Activated CD8-positive, alpha-beta memory T cell treated with anti-CD3 and anti-CD28 coated beads, Interleukin-2, amount 10 ng/mL, durations not matched to agents 7 days and 5 days (primary cell): ENCODE measurements at regions not wholly inside any gene's neighbourhood (a gene's known extent, or its start where the extent isn't known, plus 50 kb on each side); places are given as distances from the start of the nearest gene placed in this dataset.
"Not testable (repeated sequence)": the region's sequence is repeated elsewhere in the genome, so short reads cannot be mapped to it uniquely, and the experiment has no call there.

Source experiments
- ATAC-seq: fragments of 150-1000 bp; cut with Tn5 transposase; one replicate; pipeline ENCODE4 v1.10.0; 2021; ENCODE audit warnings: moderate library complexity
- CTCF ChIA-PET: fragments of 350-600 bp; sonication (Branson Sonifier 250); formaldehyde crosslinking; loops from one replicate; lab custom pipeline; 2021; ENCODE audit warnings: antibody characterized with exemption; lab: Charles Lee
- DNase-seq: peaks from one replicate; pipeline ENCODE4 v3.0.0-alpha.2; 2020
- H3K27ac Mint-ChIP-seq: one replicate; pipeline ENCODE4 v1.8.0; 2021; ENCODE audit warnings: mild to moderate bottlenecking, mixed read lengths
- H3K27me3 Mint-ChIP-seq: one replicate; pipeline ENCODE4 v1.8.0; 2021; ENCODE audit warnings: mixed read lengths
- H3K36me3 Mint-ChIP-seq: one replicate; pipeline ENCODE4 v1.8.0; 2021; ENCODE audit warnings: mild to moderate bottlenecking, mixed read lengths
- H3K4me1 Mint-ChIP-seq: one replicate; pipeline ENCODE4 v1.8.0; 2021; ENCODE audit warnings: mixed read lengths
- H3K4me3 Mint-ChIP-seq: one replicate; pipeline ENCODE4 v1.8.0; 2021; ENCODE audit warnings: mild to moderate bottlenecking, moderate library complexity, mixed read lengths
- H3K9me3 Mint-ChIP-seq: one replicate; pipeline ENCODE4 v1.8.0; 2022; ENCODE audit warnings: low read depth, mixed read lengths

DNA sequence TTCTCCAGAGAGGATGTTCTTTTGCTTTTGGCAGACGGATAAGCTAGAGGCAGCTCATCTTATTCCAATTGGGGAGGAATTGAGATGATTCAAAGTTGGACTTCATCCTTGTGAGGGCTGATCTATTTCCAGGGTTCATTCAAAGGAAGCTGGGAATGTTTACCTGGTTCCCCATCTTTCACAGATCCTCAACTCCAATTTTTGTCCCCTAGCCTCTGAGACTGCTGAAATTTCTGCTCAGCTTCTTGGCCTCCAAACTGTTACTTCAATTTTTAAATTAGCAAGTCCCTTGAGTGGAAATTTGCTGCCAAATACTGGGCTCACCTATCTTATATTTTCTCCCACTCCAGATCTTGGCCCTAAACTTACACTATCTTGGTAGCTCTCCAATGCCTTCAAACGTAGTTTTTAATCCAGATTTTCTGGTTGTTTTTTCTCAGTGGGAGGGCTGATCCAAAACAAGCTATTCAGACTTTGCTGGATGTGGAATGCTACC lies 93.9 kb upstream of the NEK6 start:
- Mint-ChIP-seq H3K4me3 (no peak overlapping the region), H3K27ac (no peak overlapping the region), H3K36me3 (no peaks in the 10 kb centered on the region), H3K9me3 (peaks cover 4% of the 10 kb centered on the region), H3K4me1 (no peaks in the 10 kb centered on the region), H3K27me3 (peaks cover 38% of the 10 kb centered on the region)
- CTCF ChIA-PET = interaction anchor here (1.7 kb wide), 1 partner anchor 36 kb away, joined by 4 read pairs; no protein-coding TSS in a partner anchor
- ATAC-seq (no peak), DNase-seq (no peak)

DNA sequence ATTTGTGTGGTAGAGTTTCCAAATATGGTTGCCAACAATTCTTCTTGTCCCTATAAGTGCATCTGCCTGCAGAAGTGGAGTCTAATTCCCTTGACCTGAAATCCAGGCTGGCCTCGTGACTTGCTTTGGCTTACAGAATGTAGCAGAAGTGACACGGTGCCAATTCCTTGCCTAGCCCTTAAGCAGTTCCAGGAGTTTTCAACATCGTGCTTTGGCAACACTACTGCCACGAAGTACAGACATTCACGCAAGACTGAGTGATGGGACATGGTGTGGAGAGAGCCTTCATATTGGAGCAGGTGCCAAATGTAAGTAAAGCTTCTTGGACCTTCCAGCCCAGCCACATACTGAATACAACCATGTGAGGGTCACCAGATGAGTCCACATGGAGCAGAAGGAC lies 92.9 kb upstream of the NEK6 start:
- ATAC-seq (no peak), DNase-seq (no peak)
- Mint-ChIP-seq H3K4me1 (no peaks in the 10 kb centered on the region), H3K27me3 (peaks cover 42% of the 10 kb centered on the region), H3K27ac (no peak overlapping the region), H3K9me3 (peaks cover 4% of the 10 kb centered on the region), H3K36me3 (no peaks in the 10 kb centered on the region), H3K4me3 (no peak overlapping the region)
- CTCF ChIA-PET = no interaction called here

GRCh38 chr9:124174433-124174832 lies 83.3 kb upstream of the NEK6 start:
- Mint-ChIP-seq H3K27me3 (peaks cover 18% of the 10 kb centered on the region), H3K4me1 (peaks cover 15% of the 10 kb centered on the region), H3K36me3 (peaks cover 1% of the 10 kb centered on the region), H3K9me3 (no peaks in the 10 kb centered on the region), H3K27ac (no peak overlapping the region), H3K4me3 (no peak overlapping the region)
- no peak for ATAC-seq
- DNase-seq = no peak
- CTCF ChIA-PET = no interaction called here

DNA sequence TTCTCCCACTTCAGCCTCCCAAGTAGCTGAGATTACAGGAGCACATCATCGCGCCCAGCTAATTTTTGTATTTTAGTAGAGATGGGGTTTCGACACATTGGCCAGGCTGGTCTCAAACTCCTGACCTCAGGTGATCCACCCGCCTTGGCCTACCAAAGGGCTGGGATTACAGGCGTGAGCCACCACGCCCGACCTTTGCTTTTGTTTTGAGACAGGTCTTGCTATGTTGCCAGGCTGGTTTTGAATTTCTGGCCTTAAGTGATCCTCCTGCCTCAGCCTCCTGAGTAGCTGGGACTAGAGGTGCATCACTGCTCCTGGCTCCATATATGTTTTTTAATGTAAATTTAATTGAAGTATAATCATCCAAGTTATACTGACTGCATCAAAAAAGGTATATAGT lies 80.2 kb upstream of the NEK6 start:
- H3K4me3 Mint-ChIP-seq, ATAC-seq, DNase-seq, H3K9me3 Mint-ChIP-seq, H3K4me1 Mint-ChIP-seq, CTCF ChIA-PET, H3K36me3 Mint-ChIP-seq, H3K27ac Mint-ChIP-seq: not testable (repeated sequence)
- peaks cover 16% of the 10 kb centered on the region for H3K27me3 Mint-ChIP-seq

GRCh38 chr9:124179196-124180071 lies 78.3 kb upstream of the NEK6 start:
- no peaks in the 10 kb centered on the region for H3K4me1 Mint-ChIP-seq
- H3K27me3 Mint-ChIP-seq = peaks cover 23% of the 10 kb centered on the region
- H3K9me3 Mint-ChIP-seq = no peaks in the 10 kb centered on the region
- H3K27ac Mint-ChIP-seq = no peak overlapping the region
- DNase-seq (no peak), ATAC-seq (no peak)
- no peaks in the 10 kb centered on the region for H3K36me3 Mint-ChIP-seq
- no peak overlapping the region for H3K4me3 Mint-ChIP-seq
- CTCF ChIA-PET = no interaction called here

DNA sequence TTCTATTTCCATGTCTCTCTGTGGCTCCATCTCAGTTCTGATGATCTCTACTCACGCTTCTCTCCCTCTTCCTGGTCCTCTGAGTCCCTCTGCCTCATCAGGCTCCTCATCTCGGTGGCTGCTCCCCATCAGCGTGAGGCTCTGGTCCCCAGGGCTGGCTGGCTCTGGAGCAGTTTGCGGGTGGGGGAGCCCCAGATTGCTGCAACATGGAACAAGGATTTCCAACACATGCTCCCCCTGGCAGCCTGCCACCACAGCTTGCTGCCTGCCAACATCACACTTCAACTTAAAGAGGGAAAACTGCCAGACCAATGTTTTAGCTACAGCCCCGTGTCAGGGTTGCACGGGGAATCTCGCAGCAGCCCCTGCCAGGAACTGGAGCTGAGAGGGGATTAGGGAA lies 77.2 kb upstream of the NEK6 start:
- no peak for ATAC-seq
- Mint-ChIP-seq H3K9me3 (no peaks in the 10 kb centered on the region), H3K27me3 (peaks cover 26% of the 10 kb centered on the region), H3K4me3 (no peak overlapping the region), H3K36me3 (no peaks in the 10 kb centered on the region), H3K27ac (no peak overlapping the region), H3K4me1 (no peaks in the 10 kb centered on the region)
- CTCF ChIA-PET = no interaction called here
- DNase-seq = no peak

DNA sequence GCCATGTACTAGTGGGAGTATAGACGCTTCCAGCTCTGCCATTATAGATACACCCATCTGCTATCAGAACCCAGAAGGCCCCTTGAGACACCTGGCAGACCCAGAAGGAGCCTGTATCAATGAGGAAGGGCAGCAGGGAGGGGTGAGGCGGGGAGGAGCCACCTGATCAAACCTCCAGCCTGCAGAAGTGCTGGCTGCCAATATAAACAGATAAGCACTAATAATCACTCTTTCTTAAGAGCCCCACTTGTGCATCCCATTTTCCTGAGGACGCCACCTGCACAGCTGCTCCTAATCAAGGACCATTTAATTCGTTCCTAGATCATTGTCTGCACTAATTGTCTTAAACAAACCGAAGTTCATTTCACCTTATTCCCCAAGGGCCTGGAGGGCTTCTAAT lies 75.0 kb upstream of the NEK6 start:
- ATAC-seq = no peak
- H3K4me1 Mint-ChIP-seq = no peaks in the 10 kb centered on the region
- CTCF ChIA-PET = interaction anchor here (1.2 kb wide), 1 partner anchor 10 kb away, joined by 3 read pairs; no protein-coding TSS in a partner anchor
- peaks cover 26% of the 10 kb centered on the region for H3K27me3 Mint-ChIP-seq
- DNase-seq = no peak
- no peaks in the 10 kb centered on the region for H3K36me3 Mint-ChIP-seq
- no peak overlapping the region for H3K4me3 Mint-ChIP-seq
- H3K9me3 Mint-ChIP-seq = no peaks in the 10 kb centered on the region
- no peak overlapping the region for H3K27ac Mint-ChIP-seq

DNA sequence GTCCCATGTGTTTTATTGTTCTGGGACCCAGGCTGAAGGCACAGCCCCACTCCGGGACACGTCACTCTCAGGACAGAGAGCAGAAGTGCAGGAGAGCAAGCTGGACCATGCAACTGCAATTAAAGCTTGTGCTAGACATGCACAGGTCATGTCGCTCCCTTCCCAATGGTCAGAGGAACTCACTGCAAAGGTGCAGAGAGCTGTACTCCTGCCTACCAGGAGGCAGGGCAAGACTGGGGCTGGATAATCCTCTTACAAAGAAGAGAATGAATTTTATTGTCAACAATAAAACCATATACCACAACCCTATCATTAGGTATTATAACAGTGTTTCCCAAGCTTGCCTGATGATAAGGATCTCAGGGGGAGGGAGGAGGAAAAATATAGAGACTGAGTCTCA lies 74.0 kb upstream of the NEK6 start:
- no peak overlapping the region for H3K4me3 Mint-ChIP-seq
- no peaks in the 10 kb centered on the region for H3K4me1 Mint-ChIP-seq
- H3K27me3 Mint-ChIP-seq = peaks cover 26% of the 10 kb centered on the region
- no peaks in the 10 kb centered on the region for H3K36me3 Mint-ChIP-seq
- H3K27ac Mint-ChIP-seq = no peak overlapping the region
- DNase-seq (no peak), ATAC-seq (no peak)
- CTCF ChIA-PET = interaction anchor here (0.6 to 1.2 kb wide), 4 partner anchors 11 to 582 kb away, joined by 3 read pairs; no protein-coding TSS in a partner anchor
- H3K9me3 Mint-ChIP-seq = no peaks in the 10 kb centered on the region

DNA sequence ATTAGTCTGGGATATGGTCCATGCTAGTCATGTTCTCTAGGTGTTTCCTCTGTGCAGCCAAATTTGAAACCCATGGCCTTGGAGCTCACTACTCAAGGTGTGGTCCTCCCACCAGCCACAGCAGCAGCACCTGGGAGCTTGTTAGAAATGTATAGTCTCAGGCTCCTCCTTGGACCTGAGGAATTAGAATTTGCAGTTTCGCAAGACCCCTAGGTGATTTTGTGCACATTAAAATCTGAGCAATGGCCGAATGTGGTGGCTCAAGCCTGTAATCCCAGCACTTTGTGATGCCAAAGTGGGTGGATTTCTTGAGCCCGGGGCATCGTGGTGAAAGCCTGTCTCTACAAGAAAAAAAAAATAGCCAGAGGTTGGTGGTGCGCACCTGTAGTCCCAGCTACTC lies 72.3 kb upstream of the NEK6 start:
- H3K4me3 Mint-ChIP-seq = no peak overlapping the region
- no peak for ATAC-seq
- H3K4me1 Mint-ChIP-seq = no peaks in the 10 kb centered on the region
- no peak for DNase-seq
- H3K9me3 Mint-ChIP-seq = no peaks in the 10 kb centered on the region
- H3K27me3 Mint-ChIP-seq = peaks cover 21% of the 10 kb centered on the region
- no peaks in the 10 kb centered on the region for H3K36me3 Mint-ChIP-seq
- CTCF ChIA-PET = interaction anchor here (1.4 to 1.9 kb wide), 2 partner anchors 16 to 59 kb away, joined by 4 to 5 read pairs; no protein-coding TSS in a partner anchor
- no peak overlapping the region for H3K27ac Mint-ChIP-seq

- no peaks in the 10 kb centered on the region for H3K4me1 Mint-ChIP-seq
- no peaks in the 10 kb centered on the region for H3K36me3 Mint-ChIP-seq
- no peak for DNase-seq
- H3K9me3 Mint-ChIP-seq = no peaks in the 10 kb centered on the region
- CTCF ChIA-PET = interaction anchor here (0.6 kb wide), 1 partner anchor 58 kb away, joined by 3 read pairs; no protein-coding TSS in a partner anchor
- peaks cover 14% of the 10 kb centered on the region for H3K27me3 Mint-ChIP-seq
- no peak for ATAC-seq
- no peak overlapping the region for H3K4me3 Mint-ChIP-seq
- H3K27ac Mint-ChIP-seq = no peak overlapping the region
Measured at GRCh38 chr9:124187311-124187710, 70.4 kb upstream of the NEK6 start.

GRCh38 chr9:124188331-124189110 lies 69.2 kb upstream of the NEK6 start:
- Mint-ChIP-seq H3K27ac (peak overlapping the region; percentile 33), H3K9me3 (no peaks in the 10 kb centered on the region), H3K4me3 (no peak overlapping the region), H3K36me3 (no peaks in the 10 kb centered on the region), H3K27me3 (peaks cover 19% of the 10 kb centered on the region), H3K4me1 (no peaks in the 10 kb centered on the region)
- ATAC-seq = no peak
- CTCF ChIA-PET = no interaction called here
- no peak for DNase-seq

DNA sequence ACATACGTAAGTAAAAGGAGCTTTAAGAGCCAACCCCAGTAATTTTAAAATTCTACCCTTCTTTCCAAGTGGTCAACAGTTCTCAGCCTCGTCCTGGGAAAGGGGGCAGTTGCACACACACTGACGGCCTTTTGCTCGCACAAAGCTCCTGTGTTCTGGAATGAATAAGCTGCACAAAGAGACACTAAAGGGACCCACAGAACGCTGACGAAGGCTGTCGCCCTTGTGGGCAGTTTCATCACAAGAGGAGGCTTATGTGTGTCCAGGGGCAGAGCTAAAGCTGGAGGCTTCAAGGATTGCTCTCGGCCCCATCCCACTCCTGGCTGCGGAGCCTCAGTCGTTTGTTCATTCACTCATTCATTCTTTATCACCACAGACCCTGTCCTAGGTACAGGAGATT lies 67.0 kb upstream of the NEK6 start:
- CTCF ChIA-PET = interaction anchor here (0.8 kb wide), 1 partner anchor 63 kb away, joined by 3 read pairs; no protein-coding TSS in a partner anchor
- ATAC-seq (no peak), DNase-seq (no peak)
- H3K4me3 Mint-ChIP-seq = no peak overlapping the region
- no peak overlapping the region for H3K27ac Mint-ChIP-seq
- H3K9me3 Mint-ChIP-seq = no peaks in the 10 kb centered on the region
- H3K36me3 Mint-ChIP-seq = no peaks in the 10 kb centered on the region
- no peaks in the 10 kb centered on the region for H3K4me1 Mint-ChIP-seq
- peaks cover 13% of the 10 kb centered on the region for H3K27me3 Mint-ChIP-seq

DNA sequence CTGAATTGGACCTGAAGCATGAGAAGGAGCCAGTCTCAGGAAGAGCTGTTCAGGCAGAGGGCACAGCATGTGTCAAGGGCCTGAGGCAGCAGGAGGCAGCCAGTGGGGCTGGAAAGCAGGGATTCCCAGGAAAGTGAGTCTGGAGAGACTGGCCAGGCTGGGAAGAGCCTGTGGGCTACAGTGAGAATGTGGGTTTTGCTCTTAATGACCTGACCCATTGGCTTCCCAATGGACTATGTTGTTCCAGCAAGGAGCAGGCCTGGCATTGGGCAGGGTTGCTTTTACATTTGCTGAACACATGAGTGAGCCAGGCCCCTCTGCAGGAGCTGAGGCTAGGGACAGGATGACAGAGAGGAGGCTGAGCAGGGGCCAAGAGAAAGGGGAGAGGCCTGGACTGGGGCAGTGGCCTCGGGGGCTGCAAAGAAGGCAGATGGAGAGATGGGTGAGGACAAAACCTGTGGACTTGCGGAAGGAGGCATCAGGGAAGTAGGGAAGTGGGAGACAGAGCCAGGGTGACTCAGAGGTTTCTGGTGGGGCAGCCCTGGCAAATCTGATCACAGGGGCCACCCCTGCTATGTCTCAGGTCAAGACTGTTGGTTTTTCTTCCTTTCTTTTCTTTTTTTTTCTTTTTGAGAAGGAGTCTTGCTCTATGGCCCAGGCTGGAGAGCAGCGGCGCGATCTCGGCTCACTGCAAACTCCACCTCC lies 65.9 kb upstream of the NEK6 start:
- no peak overlapping the region for H3K4me3 Mint-ChIP-seq
- DNase-seq (no peak), ATAC-seq (no peak)
- peaks cover 1% of the 10 kb centered on the region for H3K4me1 Mint-ChIP-seq
- no peak overlapping the region for H3K27ac Mint-ChIP-seq
- peaks cover 18% of the 10 kb centered on the region for H3K27me3 Mint-ChIP-seq
- CTCF ChIA-PET = no interaction called here
- peaks cover 5% of the 10 kb centered on the region for H3K9me3 Mint-ChIP-seq
- peaks cover 5% of the 10 kb centered on the region for H3K36me3 Mint-ChIP-seq
